ENCODE measurements at regions not wholly inside any gene's neighbourhood (a gene's known extent, or its start where the extent isn't known, plus 50 kb on each side); places are given as distances from the start of the nearest gene placed in this dataset.

DNA sequence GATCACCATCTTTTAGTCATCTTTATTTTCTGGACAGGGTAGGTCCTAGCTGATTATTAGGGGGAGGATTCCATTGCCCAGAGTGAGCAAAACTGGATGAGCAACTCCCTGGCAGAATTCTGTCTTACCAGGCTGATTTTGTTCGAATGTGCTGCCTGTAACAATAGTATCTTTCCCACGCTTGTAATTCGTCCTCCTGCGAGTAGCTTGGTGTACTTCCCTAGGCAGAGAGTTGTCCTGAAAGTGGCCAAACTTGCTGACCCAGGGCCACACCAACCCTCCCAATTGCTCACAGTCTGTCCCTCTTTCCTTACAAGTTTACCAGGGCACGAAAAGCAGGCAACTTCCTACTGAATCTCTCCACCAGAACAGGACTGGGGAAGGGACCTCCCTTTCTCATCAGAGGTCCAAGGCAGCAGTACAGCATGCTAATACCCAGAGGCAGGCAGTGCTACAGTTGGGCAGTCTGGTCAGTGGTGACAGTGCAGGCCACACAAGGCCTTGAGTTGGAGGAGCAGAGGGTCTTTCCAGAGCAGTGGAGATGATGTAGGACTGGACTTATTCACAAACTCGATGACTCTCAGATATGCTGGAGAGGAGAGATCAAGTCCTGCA lies 67.8 kb upstream of the NLK start:
- Histone ChIP-seq H2BK20ac (ENCODE audit: low read depth, low read length) (no peak overlapping the region), H2AK5ac (ENCODE audit: low read depth, low read length) (no peak overlapping the region), H3K79me1 (ENCODE audit: low read depth in 1 of 2, low read length in 2 of 2) (no peaks in the 10 kb centered on the region), H4K5ac (ENCODE audit: low read depth, low read length) (no peak overlapping the region), H3K18ac (ENCODE audit: low read depth, low read length) (no peak overlapping the region), H4K8ac (ENCODE audit: low read depth in 2 of 2, low read length in 2 of 2) (no peak overlapping the region), H2AFZ (replicated peaks; ENCODE audit: low read length, poor library complexity) (peak overlapping the region; percentile 33), H3K36me3 (ENCODE audit: control insufficient read depth, insufficient read depth, low read length) (no peaks in the 10 kb centered on the region), H3K27me3 (ENCODE audit: control insufficient read depth, insufficient read depth, low read length) (peaks cover 4% of the 10 kb centered on the region), H3K14ac (replicated peaks; ENCODE audit: low read depth, low read length) (no peak overlapping the region), H2BK15ac (ENCODE audit: low read depth, low read length) (no peak overlapping the region), H3K9me3 (ENCODE audit: control insufficient read depth, insufficient read depth, low read length) (no peaks in the 10 kb centered on the region), H3K4me3 (ENCODE audit: insufficient read depth, low read depth, low read length) (no peak overlapping the region), H3K9me1 (ENCODE audit: insufficient read depth, low read length) (0 out of 2 replicates have a peak, but pooled peaks cover 3% of the 10 kb centered on the region), H3K4ac (ENCODE audit: low read depth, low read length) (no peak overlapping the region), H2BK5ac (ENCODE audit: low read depth, low read length, poor library complexity, severe bottlenecking) (no peak overlapping the region), H3K27ac (ENCODE audit: insufficient read depth, low read length) (no peak overlapping the region), H4K91ac (ENCODE audit: insufficient read depth, low read depth, low read length) (no peak overlapping the region), H3K23ac (ENCODE audit: low read depth, low read length) (no peak overlapping the region), H2AK9ac (replicated peaks; ENCODE audit: low read depth, low read length, poor library complexity) (no peak overlapping the region), H3K9ac (ENCODE audit: low read depth, low read length) (no peak overlapping the region), H3K56ac (ENCODE audit: extremely low read depth, insufficient read depth, low read length) (no peak overlapping the region), H2BK120ac (ENCODE audit: low read depth, low read length) (no peak overlapping the region), H3K4me1 (ENCODE audit: control insufficient read depth, insufficient read depth, low read length) (no peaks in the 10 kb centered on the region), H3K4me2 (ENCODE audit: low read depth, low read length) (no peak overlapping the region), H4K20me1 (ENCODE audit: insufficient read depth, low read length) (no peaks in the 10 kb centered on the region)
- no peak for TF ChIP-seq MAFK (IDR thresholded peaks at IDR 0.05; ENCODE audit: low read depth, low read length)
- TF ChIP-seq MAZ (IDR thresholded peaks at IDR 0.05; ENCODE audit: borderline replicate concordance, low read depth, low read length): no peak
- no peak for TF ChIP-seq NFE2L2 (IDR thresholded peaks at IDR 0.05; ENCODE audit: low read depth, low read length)
- ChIA-PET POLR2A (ENCODE audit: unreplicated experiment) (no interaction called here), CTCF (interaction anchor here (1.0 kb wide), 1 partner anchor 15 kb away, joined by 3 read pairs; no protein-coding TSS in a partner anchor)
- DNase-seq (no peak), ATAC-seq (ENCODE audit: low read depth) (no peak)
- dilution Hi-C loops (cut with HindIII; ENCODE audit: low sequenced_read_pairs, unreplicated experiment): no loop called here
- BruUV-seq (replicated peaks): no TSS peak
- WGBS, 2 experiments (ENCODE audit: extremely low coverage in 2 of 2, insufficient read length in 1 of 2): no CpG with 5 or more reads among the region's 6 CpGs
- in situ Hi-C loops (cut with MboI; ENCODE audit: low sequenced_read_pairs): no loop called here
- intact Hi-C loops (cut with micrococcal nuclease): no loop called here
